LNCAP (cell line): ENCODE measurements at regions not wholly inside any gene's neighbourhood (a gene's known extent, or its start where the extent isn't known, plus 50 kb on each side); places are given as distances from the start of the nearest gene placed in this dataset.

Experiments
- TF ChIP-seq, protein P1 (sequence below): fragments of 450-650 bp; IDR thresholded peaks from 2 replicates; pipeline ENCODE4 v1.5.1; 2017; ENCODE audit warnings: mild to moderate bottlenecking

DNA sequence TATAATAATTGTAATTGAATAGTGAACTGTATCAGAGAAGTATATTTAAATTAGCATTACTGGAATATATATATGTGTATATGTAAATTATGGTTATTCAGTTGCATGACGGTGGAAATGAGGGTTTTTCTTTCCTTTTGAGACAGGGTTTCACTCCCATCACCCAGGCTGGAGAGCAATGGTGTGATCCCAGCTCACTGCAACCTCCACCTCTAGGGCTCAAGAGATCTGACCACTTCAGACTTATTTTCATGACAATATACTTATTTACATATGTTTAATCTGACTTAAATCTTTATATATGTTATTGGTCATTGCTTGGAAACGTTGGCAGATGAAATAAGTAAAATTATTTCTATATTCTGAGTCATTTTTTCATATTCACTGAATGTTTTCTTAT lies 744.4 kb upstream of the PRR20A start:
- TF ChIP-seq, protein P1, sequence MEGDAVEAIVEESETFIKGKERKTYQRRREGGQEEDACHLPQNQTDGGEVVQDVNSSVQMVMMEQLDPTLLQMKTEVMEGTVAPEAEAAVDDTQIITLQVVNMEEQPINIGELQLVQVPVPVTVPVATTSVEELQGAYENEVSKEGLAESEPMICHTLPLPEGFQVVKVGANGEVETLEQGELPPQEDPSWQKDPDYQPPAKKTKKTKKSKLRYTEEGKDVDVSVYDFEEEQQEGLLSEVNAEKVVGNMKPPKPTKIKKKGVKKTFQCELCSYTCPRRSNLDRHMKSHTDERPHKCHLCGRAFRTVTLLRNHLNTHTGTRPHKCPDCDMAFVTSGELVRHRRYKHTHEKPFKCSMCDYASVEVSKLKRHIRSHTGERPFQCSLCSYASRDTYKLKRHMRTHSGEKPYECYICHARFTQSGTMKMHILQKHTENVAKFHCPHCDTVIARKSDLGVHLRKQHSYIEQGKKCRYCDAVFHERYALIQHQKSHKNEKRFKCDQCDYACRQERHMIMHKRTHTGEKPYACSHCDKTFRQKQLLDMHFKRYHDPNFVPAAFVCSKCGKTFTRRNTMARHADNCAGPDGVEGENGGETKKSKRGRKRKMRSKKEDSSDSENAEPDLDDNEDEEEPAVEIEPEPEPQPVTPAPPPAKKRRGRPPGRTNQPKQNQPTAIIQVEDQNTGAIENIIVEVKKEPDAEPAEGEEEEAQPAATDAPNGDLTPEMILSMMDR = no peak

GRCh38 chr13:56400774-56401173 lies 739.9 kb upstream of the PRR20A start:
- TF ChIP-seq, protein P1 = no peak

GRCh38 chr13:56412856-56413255 lies 727.9 kb upstream of the PRR20A start:
- TF ChIP-seq, protein P1 = no peak

GRCh38 chr13:56424246-56424645 lies 716.5 kb upstream of the PRR20A start:
- TF ChIP-seq, protein P1 = no peak

DNA sequence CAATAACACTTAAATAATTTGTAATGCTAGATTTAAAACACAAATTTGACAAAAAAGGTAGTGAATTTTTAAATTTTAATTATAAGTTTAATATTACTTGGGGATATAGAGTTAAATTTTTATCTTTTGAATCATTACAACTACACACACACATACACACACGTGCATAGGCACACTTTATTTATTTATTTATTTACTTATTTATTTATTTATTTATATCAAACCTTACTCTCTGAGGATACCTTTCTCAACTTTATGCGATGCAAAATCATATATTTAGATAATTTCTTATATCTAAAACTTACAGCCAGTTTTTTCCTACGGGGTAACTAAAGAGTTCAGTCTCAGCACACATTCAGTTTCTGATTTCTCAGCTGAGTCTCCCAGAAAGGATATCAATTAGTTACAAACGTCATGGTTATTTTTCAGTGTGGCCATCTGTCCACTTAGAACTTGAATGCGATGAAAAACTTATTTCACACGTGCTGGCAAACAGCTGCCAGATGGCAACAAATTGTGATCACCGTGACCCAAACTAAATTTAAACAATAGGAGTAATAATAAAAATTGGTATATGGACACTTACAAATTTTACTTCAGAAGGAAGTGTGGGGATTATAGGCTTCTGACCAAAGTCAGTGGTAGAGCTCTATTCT lies 683.1 kb upstream of the PRR20A start:
- TF ChIP-seq, protein P1 = no peak

- TF ChIP-seq, protein P1 = no peak
Observed at GRCh38 chr13:56459286-56459685, 681.4 kb upstream of the PRR20A start.

GRCh38 chr13:56501750-56502149 lies 639.0 kb upstream of the PRR20A start:
- TF ChIP-seq, protein P1 = no peak

DNA sequence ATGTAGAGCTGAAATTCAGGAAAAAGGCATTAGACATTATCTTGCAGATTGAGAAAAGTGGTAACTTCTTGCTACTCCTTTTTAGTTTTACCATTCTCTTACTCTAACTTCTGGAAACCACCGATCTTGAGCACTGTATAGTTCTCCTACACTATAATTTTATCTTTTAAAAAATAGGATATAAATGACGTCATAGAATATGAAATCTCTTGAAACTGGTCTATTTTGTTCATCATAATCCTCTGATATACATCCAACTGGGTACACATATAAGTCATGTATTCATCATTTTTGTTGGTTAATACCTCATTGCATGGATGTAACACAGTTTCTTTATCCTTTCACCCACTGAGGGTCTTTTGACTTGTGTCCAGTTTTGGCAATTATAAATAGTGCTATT lies 629.9 kb upstream of the PRR20A start:
- TF ChIP-seq, protein P1 = no peak
